HepG2 (cell line): ENCODE measurements at regions not wholly inside any gene's neighbourhood (a gene's known extent, or its start where the extent isn't known, plus 50 kb on each side); places are given as distances from the start of the nearest gene placed in this dataset.

ENCODE experiments used
- ATAC-seq: fragments of 200-7000 bp; cut with Tn5 transposase; 3 replicates; pipeline ENCODE4 v1.9.1; 2020; ENCODE audit warnings: mild to moderate bottlenecking, moderate library complexity
- BruUV-seq: library from RNA; stranded (reverse); fragments of 400-500 nt; replicated peaks from 2 replicates; lab custom pipeline; 2021; lab: Mats Ljungman, UMichigan
- CTCF ChIA-PET: fragments of 300-600 bp; formaldehyde crosslinking; extraction: SDS; loops from one replicate; lab custom pipeline; 2021; ENCODE audit warnings: low total read pairs, inconsistent platforms, low intra/inter-chr PET ratio; lab: Yijun Ruan, JAX
- POLR2A ChIA-PET: fragments of 350-600 bp; sonication (Branson Sonifier 250); formaldehyde crosslinking; loops from one replicate; lab custom pipeline; 2020; ENCODE audit warnings: antibody characterized with exemption, inconsistent platforms; lab: Yijun Ruan, JAX
- DNase-seq: peaks from one replicate; pipeline ENCODE4 v3.0.0-alpha.2; 2015; ENCODE audit warnings: low spot score
- FAIRE-seq: peaks from 3 replicates; lab custom pipeline; 2011; peaks lifted over from hg19 to GRCh38; lab: Jason Lieb, UNC
- H2AFZ ChIP-seq: one replicate; pipeline ENCODE4 v1.6.1; 2011; ENCODE audit warnings: low read length, inconsistent platforms
- H3K27ac ChIP-seq: fragments of 300-600 bp; 3 replicates; pipeline ENCODE4 v1.8.0; 2011; ENCODE audit warnings: mixed run types, mild to moderate bottlenecking, mixed read lengths, low read length, inconsistent platforms; ENCODE audit not compliant: insufficient read depth; ENCODE audit errors: extremely low read length
- H3K27me3 ChIP-seq, 2 experiments: fragments of 200-600 bp in 1 of 2; 2 replicates in 1 of 2; 3 replicates in 1 of 2; pipeline versions ENCODE4 v1.6.0 to v1.8.0; 2011; ENCODE audit warnings: low read length in 2 of 2, mild to moderate bottlenecking in 2 of 2, moderate library complexity in 2 of 2, inconsistent platforms in 1 of 2; ENCODE audit not compliant: insufficient read depth in 2 of 2, control insufficient read depth in 1 of 2
- H3K36me3 ChIP-seq, 2 experiments: fragments of 200-600 bp in 1 of 2; replicated peaks in 1 of 2; 2 replicates in 1 of 2; 3 replicates in 1 of 2; pipeline versions ENCODE4 v1.5.1 to v1.8.0; 2011; ENCODE audit warnings: low read length in 2 of 2, inconsistent platforms in 1 of 2; ENCODE audit not compliant: insufficient read depth in 2 of 2, control insufficient read depth in 1 of 2
- H3K4me1 ChIP-seq: 2 replicates; pipeline ENCODE4 v1.5.1; 2012; ENCODE audit warnings: low read length, inconsistent platforms; ENCODE audit not compliant: insufficient read depth
- H3K4me2 ChIP-seq: 2 replicates; pipeline ENCODE4 v1.6.0; 2011; ENCODE audit warnings: low read depth, low read length, inconsistent platforms
- H3K4me3 ChIP-seq, 3 experiments: fragments of 200-600 bp in 1 of 3; sonication (generic), shearing (Covaris generic) in 1 of 3; replicated peaks in 1 of 3; 2 replicates each; pipeline ENCODE4 v1.5.1; 2011 to 2016; ENCODE audit warnings: low read length in 3 of 3, inconsistent platforms in 2 of 3, low read depth in 2 of 3, mild to moderate bottlenecking in 2 of 3, control low read depth in 1 of 3, mixed read lengths in 1 of 3; ENCODE audit not compliant: insufficient read depth in 1 of 3
- H3K79me2 ChIP-seq: one replicate; pipeline ENCODE4 v1.6.1; 2011; ENCODE audit warnings: low read length, inconsistent platforms; ENCODE audit not compliant: insufficient read depth
- H3K9ac ChIP-seq: 2 replicates; pipeline ENCODE4 v1.6.0; 2011; ENCODE audit warnings: mild to moderate bottlenecking, low read depth, low read length, inconsistent platforms; ENCODE audit not compliant: insufficient read depth
- H3K9me3 ChIP-seq: 2 replicates; pipeline ENCODE4 v1.5.1; 2012; ENCODE audit warnings: mild to moderate bottlenecking, low read length
- H4K20me1 ChIP-seq: 2 replicates; pipeline ENCODE4 v1.6.0; 2011; ENCODE audit warnings: inconsistent platforms, mild to moderate bottlenecking, low read length, moderate library complexity; ENCODE audit not compliant: insufficient read depth
- ARID5B ChIP-seq: IDR thresholded peaks from 2 replicates; pipeline ENCODE4 v1.4.0; 2020; ENCODE audit warnings: mild to moderate bottlenecking, missing genetic modification reagents
- DR1 ChIP-seq: sonication (generic); formaldehyde crosslinking; IDR thresholded peaks from 2 replicates; pipeline ENCODE4 v1.8.0; 2021; ENCODE audit warnings: mild to moderate bottlenecking, missing genetic modification reagents, inconsistent platforms
- ETV6 ChIP-seq: sonication (generic); formaldehyde crosslinking; conservative IDR thresholded peaks from 2 replicates; pipeline ENCODE4 v1.4.0; 2020; ENCODE audit warnings: missing genetic modification reagents
- FOXO4 ChIP-seq: sonication (generic); formaldehyde crosslinking; conservative IDR thresholded peaks from 2 replicates; pipeline ENCODE4 v1.8.1; 2023; ENCODE audit warnings: missing genetic modification reagents
- MLX ChIP-seq: IDR thresholded peaks from 2 replicates; pipeline ENCODE4 v1.6.1; 2016
- RFXAP ChIP-seq: sonication (generic); formaldehyde crosslinking; IDR thresholded peaks from 2 replicates; pipeline ENCODE4 v1.4.0; 2020; ENCODE audit warnings: missing genetic modification reagents, borderline replicate concordance
- SSRP1 ChIP-seq: IDR thresholded peaks from 2 replicates; pipeline ENCODE4 v1.6.1; 2016; ENCODE audit warnings: control low read depth
- TBP ChIP-seq: sonication (generic); formaldehyde crosslinking; IDR thresholded peaks from 2 replicates; pipeline ENCODE4 v1.5.0; 2020; ENCODE audit warnings: missing genetic modification reagents
- ZBTB46 ChIP-seq: sonication (generic); formaldehyde crosslinking; IDR thresholded peaks from 2 replicates; pipeline ENCODE4 v1.4.0; 2020; ENCODE audit warnings: mild to moderate bottlenecking, missing genetic modification reagents, borderline replicate concordance
- WGBS: methylation state at CpG from one replicate; pipeline ENCODE4 v1.1.6; 2017; ENCODE audit warnings: low lambda C conversion rate; 5-methylcytosine and 5-hydroxymethylcytosine counted together
- in situ Hi-C: cut with HindIII; loops from 2 replicates; pipeline ENCODE4 v1.10.0; 2017; ENCODE audit warnings: low pct_unique_long_range_greater_than_20kb; ENCODE audit not compliant: extremely low pct_ligation_motif_present
- intact Hi-C: fragments of 100-400 bp; cut with micrococcal nuclease; formaldehyde crosslinking; loops from one replicate; pipeline ENCODE4 v1.10.0; 2022; ENCODE audit not compliant: unreplicated experiment

- no peak for TF ChIP-seq ZBTB46
- no peak for TF ChIP-seq RFXAP (CRISPR knock-in tag)
- no peak for TF ChIP-seq ARID5B (CRISPR knock-in tag)
- no peak for TF ChIP-seq ETV6 (CRISPR knock-in tag)
Measured at GRCh38 chr6:168901076-168901475, 352.6 kb downstream of the THBS2 start (continued).

GRCh38 chr6:168896321-168896720 lies 357.3 kb downstream of the THBS2 start:
- 45% methylated on average over 9 of the region's 9 CpGs for WGBS
- ChIA-PET POLR2A (no interaction called here), CTCF (no interaction called here)
- Histone ChIP-seq H3K27me3 (peaks cover 5 to 43% of the 10 kb centered on the region in 2 experiments; a peak in 4 of 5 replicates), H3K4me1 (peaks cover 12% of the 10 kb centered on the region), H4K20me1 (no peaks in the 10 kb centered on the region), H3K36me3 (no peaks in the 10 kb centered on the region), H3K4me2 (no peak overlapping the region), H2AFZ (no peak overlapping the region), H3K79me2 (no peaks in the 10 kb centered on the region), H3K9ac (no peak overlapping the region), H3K9me3 (no peaks in the 10 kb centered on the region), H3K27ac (no peak overlapping the region), H3K4me3 (no peak overlapping the region)
- DNase-seq: no peak
- ATAC-seq: no peak
- no TSS peak for BruUV-seq
- no peak for FAIRE-seq
- in situ Hi-C loops (no loop called here), intact Hi-C loops (no loop called here)
- TF ChIP-seq MLX (CRISPR knock-in tag) (no peak), DR1 (CRISPR knock-in tag) (no peak), TBP (CRISPR knock-in tag) (no peak), SSRP1 (CRISPR knock-in tag) (no peak), FOXO4 (CRISPR knock-in tag) (no peak)
